Lower leg skin (tissue), 3 donors: ENCODE measurements at regions not wholly inside any gene's neighbourhood (a gene's known extent, or its start where the extent isn't known, plus 50 kb on each side); places are given as distances from the start of the nearest gene placed in this dataset.

Experiments
- POLR2A ChIP-seq, 2 donors: fragments of 450-650 bp; IDR thresholded peaks; one replicate each; pipeline ENCODE4 v1.6.1; 2016 to 2017; ENCODE audit warnings: antibody characterized with exemption in 2 of 2, mild to moderate bottlenecking in 1 of 2, moderate library complexity in 1 of 2
- TF ChIP-seq, protein P1 (sequence below), 3 donors: fragments of 450-650 bp; IDR thresholded peaks; one replicate each; pipeline ENCODE4 v1.5.1; 2016; ENCODE audit warnings: antibody characterized with exemption in 3 of 3, mild to moderate bottlenecking in 3 of 3, moderate library complexity in 2 of 3

DNA sequence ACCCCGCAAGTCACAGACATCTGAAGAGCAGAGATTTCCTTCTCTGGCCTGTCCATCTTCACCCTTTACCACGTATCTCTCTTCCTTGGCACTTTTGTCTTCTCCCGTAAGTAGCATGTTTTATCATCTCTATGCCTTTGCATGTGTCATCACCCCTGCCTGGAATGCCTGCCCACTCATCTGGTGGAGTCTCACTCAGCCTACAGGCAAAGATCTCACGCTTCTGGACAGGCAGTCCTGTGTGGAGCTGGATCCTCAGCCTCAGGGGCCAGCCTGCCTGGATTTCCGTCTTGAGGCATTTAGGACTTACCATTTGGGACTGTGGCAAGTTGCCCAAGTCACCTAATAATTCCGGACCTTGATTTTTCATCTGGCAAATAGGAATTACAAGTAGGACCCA lies 114.3 kb upstream of the CACNA2D3 start:
- TF ChIP-seq, protein P1, sequence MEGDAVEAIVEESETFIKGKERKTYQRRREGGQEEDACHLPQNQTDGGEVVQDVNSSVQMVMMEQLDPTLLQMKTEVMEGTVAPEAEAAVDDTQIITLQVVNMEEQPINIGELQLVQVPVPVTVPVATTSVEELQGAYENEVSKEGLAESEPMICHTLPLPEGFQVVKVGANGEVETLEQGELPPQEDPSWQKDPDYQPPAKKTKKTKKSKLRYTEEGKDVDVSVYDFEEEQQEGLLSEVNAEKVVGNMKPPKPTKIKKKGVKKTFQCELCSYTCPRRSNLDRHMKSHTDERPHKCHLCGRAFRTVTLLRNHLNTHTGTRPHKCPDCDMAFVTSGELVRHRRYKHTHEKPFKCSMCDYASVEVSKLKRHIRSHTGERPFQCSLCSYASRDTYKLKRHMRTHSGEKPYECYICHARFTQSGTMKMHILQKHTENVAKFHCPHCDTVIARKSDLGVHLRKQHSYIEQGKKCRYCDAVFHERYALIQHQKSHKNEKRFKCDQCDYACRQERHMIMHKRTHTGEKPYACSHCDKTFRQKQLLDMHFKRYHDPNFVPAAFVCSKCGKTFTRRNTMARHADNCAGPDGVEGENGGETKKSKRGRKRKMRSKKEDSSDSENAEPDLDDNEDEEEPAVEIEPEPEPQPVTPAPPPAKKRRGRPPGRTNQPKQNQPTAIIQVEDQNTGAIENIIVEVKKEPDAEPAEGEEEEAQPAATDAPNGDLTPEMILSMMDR (IDR thresholded peaks at IDR 0.05), result no peak
- no peak for TF ChIP-seq POLR2A (IDR thresholded peaks at IDR 0.05)
